HG02588 (cell line): ENCODE measurements at regions not wholly inside any gene's neighbourhood (a gene's known extent, or its start where the extent isn't known, plus 50 kb on each side); places are given as distances from the start of the nearest gene placed in this dataset.
"Not testable (repeated sequence)": the region's sequence is repeated elsewhere in the genome, so short reads cannot be mapped to it uniquely, and the experiment has no call there.

ENCODE experiments used
- ATAC-seq: cut with Tn5 transposase; IDR thresholded peaks from one replicate; pipeline ENCODE4 v1.9.1; 2021; ENCODE audit warnings: mild to moderate bottlenecking, moderate library complexity; ENCODE audit not compliant: unreplicated experiment

DNA sequence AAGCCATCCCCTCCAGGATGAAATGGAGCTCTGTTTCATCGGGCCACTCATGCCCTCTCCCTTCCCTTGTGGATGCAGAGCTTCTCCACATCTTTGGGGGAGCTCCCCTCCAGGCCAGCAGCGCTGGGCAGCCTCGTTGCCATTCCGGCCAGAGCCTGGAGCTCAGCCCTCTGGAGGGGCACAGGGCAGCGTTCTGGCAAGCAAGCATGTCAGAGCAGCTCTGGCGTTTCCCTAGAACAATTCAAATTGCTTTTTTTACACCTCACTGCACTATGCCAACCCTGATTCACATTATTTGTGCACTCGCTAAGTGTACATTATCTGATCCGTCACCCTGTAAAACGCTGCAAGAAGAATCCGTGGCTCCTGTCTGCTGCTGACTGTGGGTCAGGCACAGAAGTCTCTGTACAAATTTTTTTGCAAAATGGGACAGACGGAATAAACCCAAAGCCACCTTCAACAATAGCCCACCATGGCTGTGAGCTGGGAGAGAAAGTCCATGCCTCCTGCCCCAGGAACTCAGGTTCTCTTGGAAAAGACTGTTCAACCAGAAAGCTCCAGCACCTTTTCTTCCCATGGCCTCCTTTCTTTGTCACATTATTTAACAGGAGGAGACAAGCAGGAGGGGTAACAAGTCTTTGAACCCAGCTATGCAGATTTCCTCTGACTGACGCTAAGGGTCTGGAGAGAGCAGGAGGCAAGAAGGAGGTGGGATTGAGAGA is 139.5 kb upstream of the CADM1 start:
- ATAC-seq: no peak

DNA sequence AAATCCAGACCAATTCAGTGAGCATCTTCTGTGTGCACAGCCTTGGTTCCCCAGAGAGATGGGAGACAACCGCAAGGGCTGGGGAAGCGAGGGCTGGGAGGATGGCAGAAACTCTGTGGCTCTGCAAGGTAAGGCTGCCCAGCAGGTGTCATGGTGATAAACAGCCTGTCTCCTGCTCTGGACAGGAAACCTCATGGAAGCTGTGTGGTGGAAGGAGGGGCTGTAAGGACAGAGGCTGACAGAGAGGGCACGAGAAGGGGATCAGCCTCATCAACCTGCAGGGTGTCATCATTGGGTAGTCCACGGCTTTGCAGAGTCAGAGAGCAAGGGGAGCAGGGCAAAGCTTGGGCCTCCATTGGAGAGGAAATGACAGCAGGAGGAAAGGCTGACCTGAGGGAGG is 138.4 kb upstream of the CADM1 start:
- ATAC-seq: no peak

DNA sequence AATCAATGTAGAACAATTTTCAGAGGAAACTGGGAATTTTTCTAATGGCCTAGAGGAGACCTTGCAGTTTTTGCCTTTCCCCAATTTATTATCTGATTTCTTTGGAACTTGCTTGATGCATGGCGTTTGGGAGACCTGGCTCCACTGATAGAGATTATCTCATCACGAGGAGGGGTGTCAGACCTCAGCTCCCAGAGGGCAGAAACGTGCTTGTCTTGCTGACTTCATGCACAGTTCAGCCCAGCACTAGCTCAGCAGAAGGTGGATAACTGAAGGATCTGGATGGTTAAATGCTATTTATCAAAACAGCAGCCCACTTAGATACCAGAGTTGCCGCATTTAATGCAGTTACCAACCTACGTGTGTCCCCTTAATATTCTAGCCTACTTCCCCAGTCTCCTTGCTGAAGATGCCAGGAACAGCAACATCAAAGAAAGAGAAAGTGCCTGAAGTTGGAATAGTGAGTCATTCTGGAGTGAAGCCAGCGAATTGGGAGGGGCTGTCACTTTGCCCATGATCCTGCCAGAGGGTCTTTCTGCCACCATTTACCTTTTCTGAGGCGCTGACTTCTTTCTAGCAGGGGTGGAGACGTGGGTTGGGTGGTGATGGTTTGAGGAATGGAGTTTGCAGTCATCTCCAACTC is 133.5 kb upstream of the CADM1 start:
- no peak for ATAC-seq

DNA sequence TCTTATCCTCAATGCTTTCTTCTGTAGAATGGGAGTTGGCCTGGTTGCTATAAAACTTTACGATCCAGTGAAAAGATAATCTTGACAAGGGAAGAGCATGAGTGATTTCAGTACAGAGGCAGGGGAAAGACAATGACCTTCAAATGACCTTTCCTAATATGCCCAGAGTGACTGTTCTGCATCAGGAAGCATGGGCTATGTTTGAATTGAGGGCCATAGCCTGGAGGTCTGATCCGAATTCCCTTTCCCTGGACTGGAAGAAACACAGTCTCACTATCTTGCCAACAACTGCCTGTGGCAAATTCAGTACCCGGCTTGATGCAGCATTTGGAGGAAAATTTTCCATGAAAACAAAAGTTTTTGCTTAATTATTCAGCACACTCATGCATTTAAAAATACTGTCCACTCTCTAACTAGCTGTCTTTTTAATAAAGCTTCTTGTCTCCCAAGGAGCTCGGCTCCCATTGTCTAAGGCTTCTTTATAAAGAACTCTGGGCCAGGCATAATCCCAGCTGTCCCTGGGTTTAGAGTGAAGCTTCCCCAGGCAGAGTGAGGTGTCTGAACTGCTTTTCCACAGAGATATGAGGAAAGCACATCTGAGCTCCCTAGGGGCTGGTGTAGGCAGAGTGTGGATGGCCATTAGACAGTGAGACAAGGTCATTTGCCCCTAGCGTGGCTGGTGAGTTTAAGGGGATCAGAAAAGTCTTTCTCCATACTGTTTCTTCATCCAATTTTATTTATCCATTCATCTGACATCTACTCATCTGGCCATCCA is 132.7 kb upstream of the CADM1 start:
- no peak for ATAC-seq

DNA sequence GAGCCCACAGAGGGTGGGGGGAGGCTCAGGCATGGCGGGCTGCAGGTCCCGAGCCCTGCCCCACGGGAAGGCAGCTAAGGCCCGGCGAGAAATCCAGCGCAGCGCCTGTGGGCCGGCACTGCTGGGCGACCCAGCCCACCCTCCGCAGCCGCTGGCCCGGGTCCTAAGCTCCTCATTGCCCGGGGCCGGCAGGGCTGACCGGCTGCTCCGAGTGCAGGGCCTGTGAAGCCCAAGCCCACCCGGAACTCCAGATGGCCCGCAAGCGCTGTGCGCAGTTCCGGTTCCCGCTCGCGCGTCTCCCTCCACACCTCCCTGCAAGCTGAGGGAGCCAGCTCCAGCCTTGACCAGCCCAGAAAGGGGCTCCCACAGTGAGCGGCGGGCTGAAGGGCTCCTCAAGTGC is 129.8 kb upstream of the CADM1 start:
- ATAC-seq: not testable (repeated sequence)

DNA sequence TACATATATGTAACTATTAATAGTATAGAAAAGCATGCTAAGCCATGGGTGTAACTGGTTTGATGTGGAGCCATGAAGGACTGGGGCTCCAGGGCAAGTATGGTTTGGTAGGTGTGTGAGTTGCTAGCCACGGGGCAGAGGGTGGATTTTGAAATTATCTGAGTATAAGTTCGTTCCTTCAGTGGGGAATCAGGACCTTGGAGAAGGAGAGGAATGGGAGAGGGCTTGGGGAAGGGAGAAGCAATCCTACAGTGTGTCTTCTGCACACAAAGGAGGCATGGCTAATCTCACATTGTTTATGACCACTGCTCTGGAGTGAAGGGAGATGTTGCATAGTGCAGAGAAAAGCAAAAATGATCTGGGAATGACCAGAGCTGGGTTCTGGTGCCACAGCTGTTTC is 127.8 kb upstream of the CADM1 start:
- ATAC-seq: no peak

DNA sequence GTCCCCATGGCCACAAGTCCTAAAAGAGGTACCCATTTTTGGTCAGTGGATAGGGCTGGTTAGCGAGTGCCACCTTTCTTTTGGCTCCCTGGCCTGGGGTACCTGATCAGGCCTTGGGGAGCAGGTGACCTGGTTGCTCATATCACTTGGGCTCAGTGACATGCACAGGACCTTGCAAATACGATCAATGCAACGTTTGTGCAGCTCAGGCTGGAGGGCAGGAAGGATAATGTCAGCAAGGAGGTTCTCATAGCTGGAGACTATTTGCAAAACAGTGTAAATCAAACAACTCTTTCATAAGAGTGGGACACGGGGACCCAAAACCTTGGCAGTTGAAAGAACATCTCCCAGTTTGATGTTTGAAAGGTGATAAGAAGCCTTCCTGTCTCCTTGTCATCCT is 127.4 kb upstream of the CADM1 start:
- no peak for ATAC-seq

DNA sequence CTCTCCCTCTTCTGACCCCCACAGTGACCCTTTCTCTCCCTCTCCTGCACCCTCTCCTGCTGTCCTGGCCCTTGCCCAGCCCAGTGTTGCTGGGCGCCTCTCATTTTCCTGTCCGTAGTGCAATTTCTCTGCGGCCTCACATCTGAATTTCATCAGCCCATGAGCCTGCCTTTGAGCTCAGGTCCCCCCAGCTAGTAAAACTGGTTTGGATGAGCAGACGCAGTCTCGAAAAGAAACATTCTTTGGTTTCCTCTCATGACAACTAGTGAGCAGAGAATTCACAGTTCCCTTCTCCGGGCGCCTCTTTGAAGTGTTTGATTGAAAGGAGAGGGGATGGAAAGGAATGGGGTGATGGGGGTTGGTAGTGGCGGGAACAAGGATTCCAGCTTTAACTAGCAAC is 126.0 kb upstream of the CADM1 start:
- ATAC-seq: no peak

DNA sequence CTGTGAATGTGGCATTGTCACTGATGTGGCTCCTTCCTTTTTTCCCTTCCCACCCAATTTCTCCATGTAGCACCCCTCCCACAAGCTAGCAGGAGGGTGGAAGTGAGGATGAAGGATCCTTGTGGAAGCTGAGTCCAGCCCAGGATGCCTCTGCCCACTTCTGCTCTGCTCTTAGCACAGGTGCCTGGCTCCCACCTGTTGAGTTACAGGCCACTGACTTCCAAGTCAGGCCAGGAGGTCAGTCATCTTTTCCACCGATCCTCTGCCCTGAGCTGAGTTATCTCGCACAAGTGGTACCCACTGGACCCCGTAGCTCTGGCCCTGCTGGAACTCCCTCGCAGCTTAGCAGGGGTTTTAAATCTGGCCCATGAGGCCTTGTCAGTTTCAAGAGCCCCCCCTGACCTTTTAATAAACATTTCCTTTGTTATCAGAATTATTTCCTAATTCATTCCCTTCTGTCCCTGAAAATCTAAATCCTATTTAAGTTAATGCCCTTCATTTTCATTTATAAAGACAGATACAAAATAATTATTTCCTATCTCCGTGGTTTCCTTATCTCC is 125.3 kb upstream of the CADM1 start:
- ATAC-seq: no peak

DNA sequence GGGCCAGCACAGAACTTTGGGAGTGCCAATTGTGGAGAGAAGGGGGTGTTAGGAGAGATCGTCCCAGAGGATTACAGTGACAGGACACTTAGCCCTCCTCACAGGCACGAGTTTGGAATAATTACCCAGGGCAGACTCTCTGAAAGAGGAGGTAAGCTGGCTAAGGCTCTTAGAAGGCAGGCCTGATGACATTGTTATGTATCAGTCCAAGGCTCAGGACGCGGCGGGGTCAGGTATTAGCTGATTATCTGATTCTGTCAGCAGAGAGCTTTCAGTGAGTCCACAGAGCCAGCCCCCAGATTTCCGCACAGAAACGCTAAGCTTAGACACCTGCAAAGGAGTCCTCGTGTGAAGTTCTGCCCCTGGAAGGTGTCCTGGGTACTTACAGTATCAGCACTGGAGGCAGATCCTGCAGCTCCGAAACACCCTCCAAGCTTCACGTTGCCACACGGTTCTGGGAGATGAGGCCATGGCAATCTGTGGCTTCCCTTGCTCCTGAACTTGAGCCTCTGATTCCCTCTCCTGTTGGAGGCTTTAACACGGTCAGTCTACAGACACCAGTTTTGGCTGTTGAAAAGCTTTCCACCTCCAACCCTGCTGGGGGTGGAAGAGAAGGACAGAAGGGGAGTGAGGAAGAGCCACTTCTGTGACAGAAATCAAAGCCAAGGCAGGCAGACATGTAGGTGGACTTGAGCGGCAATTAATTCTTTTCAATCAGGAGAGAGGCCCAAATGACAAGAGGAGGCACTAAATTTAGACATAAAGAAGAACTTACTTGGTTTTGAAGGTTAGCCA is 123.6 kb upstream of the CADM1 start:
- ATAC-seq: no peak

DNA sequence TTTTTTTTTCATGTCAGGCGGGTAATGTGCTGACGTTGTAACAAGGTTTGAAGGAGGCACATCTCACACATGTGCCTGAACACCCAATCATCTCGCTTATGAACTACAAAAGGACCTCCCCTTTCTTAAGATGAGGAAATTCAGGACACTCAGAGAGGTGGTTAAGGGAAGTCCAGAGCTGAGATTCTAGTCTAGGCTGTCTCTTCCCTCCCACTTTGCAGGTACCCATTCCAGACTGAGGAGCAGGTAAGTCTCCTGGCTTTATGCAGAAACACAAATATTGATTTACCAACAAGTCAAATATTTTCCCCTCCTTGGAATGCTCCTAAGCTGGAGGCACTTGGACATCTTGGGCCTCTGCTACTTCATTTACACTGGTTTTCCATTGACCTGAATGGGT is 122.9 kb upstream of the CADM1 start:
- no peak for ATAC-seq

DNA sequence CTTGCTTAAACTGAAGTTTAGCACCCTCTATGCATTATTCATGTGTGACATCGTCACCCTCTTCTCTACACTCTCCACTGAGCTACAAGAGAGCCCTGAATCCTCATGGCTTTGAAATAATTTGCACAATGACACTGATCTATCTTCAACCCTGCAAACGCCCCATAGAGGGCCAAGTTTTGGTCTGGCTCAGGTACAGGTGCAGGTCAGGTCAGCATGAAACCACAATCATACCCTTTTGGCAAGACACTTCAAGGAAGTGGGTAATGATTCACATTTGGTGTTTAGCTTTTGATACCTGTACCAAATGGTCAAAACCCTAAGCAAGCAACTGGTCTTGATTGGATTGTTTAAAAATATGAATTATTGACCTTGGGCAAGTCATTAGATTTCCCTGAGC is 122.2 kb upstream of the CADM1 start:
- no peak for ATAC-seq

DNA sequence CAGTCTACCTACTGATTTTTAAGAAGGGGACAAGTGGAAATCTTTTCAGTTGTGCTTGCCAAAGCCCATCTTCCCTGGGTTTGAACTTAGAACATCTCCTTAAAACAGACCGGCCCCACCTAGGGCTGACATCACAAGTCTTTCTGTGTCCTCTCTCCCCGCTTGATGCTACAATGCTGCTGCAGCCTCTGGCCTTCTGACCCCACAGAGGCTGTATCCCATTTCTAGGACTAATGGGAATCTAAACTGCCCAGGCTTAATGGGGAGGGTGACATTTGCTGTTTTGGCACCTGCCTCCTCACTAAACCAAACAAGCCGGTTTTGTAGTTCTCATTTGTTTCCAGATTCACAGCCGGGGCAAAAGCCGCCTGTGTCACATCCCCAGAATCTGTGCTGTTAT is 121.3 kb upstream of the CADM1 start:
- no peak for ATAC-seq

DNA sequence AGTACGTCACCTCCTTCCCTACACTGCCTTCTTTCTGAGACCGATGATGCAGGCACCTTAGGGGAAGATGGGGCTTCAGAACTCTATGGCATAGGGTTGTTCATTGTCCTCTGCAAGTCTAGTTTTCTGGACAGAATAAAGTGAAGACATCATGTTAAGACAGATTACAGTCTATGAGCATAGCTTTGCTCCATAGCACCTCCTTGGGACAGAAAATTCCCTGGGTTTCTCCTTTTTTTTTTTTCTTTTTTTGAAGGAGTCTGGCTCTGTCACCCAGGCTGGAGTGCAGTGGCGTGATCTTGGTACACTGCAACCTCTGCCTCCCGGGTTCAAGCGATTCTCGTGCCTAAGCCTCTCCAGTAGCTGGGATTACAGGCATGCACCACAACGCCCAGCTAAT is 119.8 kb upstream of the CADM1 start:
- no peak for ATAC-seq

DNA sequence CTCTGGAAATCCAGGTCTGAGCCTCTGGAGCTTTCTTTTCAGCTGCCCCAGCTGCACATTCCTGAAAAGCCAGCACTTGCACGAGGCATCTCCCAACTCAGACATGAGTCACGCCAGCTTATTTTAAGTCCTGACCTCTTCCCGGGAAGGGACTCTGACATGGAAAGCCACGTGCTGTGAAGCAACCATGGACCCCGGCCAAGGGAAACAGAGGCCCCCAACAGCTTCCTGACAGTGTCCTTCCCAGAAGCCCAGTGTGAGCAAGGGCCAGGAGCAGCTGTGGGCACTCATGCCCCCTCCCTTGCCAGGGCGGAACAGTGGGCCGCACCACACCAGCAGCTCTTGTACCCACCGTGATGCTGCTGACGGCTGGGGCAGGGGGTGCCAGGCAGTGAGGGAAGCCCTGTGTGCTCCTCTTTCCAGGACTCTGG is 118.8 kb upstream of the CADM1 start:
- no peak for ATAC-seq

DNA sequence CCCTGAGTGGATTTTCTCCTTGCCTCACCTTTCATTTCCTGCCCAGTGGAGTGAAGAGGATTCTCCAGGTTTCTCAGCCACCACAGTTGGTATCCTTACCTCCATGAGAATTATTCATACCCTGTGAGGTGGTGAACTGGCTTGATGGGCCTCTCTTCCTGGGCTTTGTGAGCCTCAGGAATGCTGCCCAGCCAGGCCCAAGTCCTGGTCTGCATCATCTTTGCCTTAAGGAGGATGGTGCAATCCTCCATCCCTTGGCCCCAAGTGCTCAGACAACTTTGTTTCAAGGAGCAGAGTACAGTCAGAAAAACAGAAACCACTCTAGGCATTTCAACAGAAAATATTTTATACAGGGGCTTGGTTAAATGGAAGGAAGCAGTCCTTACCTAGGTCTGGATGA is 114.2 kb upstream of the CADM1 start:
- ATAC-seq: no peak

DNA sequence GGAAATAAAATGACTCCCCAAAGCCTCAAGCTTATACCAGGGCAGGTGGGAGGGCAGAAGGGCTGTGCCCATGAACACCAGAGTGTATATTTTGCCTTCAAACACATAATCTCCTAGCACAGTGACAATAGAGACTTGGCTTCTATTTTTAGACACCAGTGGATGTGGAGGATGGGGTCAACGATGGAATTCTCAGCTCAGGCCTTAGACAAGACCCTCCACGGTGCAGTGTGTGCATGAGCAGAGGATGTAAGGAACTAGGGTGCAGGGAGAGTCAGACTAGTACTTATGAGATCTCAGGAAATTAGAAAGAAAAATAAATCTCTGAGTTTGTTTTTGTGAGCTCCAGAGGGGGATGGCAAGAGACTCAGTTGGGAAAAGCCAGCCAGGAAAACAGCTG is 113.6 kb upstream of the CADM1 start:
- ATAC-seq: no peak

DNA sequence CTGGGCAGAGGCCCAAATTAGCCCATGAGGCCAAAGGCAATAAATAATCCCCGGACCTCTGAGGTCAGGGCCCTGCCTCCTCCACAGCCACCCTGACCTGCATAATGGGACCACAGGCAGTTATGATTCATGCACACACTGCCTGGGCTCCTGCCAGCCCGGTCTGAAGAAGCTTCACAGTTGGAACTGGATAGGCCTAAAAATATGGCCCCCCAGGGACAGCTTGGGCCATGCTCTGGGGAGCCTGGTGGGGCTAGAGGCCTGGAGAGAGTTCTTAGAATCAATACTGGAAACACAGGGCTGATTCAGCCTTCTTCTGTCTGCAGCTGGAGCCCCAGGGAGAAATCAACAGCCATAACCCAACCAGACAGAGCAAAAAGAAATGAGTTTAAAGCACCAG is 112.8 kb upstream of the CADM1 start:
- no peak for ATAC-seq

DNA sequence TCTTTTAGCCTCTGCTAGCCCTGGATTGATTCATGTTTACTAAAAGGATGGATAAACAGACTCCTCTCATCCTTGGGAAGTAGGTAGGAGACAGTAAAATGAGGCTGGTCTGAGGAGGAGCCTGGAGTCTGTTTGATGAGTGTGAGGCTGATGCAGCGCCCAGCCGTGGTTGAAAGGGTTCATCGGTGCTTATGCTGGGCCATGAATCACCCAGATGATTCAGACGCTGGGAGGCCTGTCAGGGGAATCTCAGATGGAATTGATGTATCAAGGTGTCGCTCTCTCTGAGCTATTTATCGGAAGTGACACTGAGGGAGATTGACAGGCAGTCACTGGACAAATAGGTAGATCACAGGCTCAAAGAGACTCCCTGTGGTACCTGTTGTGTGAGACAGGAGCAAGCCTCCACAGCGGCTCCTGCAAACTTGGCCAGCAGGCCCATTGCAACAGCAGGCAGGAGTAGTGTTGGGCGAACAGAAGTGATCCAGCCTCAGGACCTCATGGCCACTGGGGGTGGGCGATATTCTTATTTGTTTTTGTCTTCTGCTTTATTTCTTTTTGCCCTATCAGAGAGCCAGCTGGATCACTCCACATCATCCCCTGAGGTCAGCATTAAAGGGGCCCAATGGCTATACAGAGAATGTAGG is 109.9 kb upstream of the CADM1 start:
- no peak for ATAC-seq

DNA sequence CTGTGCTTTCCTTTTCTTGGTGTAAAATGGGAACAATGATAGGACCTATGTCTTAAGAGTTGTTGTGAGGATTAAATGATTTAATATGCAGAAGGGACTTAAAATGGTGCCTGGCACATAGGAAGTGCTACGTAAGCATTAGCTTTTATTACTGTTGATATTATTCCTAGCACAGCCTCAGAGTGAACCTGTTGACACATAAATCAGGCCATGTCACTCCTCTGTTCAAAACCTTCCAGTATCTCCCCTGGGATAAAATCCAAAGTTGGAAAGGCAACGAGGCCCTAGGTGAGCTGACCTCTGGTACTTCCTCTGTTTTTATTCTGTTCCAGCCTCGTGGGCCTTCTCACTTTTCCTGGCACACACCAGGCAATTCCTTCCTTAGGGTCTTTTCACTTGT is 108.8 kb upstream of the CADM1 start:
- ATAC-seq: no peak
